ENCODE measurements at regions not wholly inside any gene's neighbourhood (a gene's known extent, or its start where the extent isn't known, plus 50 kb on each side); places are given as distances from the start of the nearest gene placed in this dataset.

- H3K36me3 ChIP-seq (ENCODE audit: control insufficient read depth, insufficient read depth, low read length), result no peaks in the 10 kb centered on the region
- H3K9ac ChIP-seq (ENCODE audit: low read length), result no peak overlapping the region
- H3K27me3 ChIP-seq (ENCODE audit: control insufficient read depth, insufficient read depth, low read length), result no peaks in the 10 kb centered on the region
- no peak overlapping the region for H3K4me3 ChIP-seq (ENCODE audit: low read length)
- no peaks in the 10 kb centered on the region for H3K9me3 ChIP-seq (ENCODE audit: control insufficient read depth, low read length)
- no peaks in the 10 kb centered on the region for H3K4me1 ChIP-seq (ENCODE audit: control insufficient read depth, insufficient read depth, low read length)
These were observed 650.7 kb downstream of the FAM181B start for GRCh38 chr11:82082976-82083375.

DNA sequence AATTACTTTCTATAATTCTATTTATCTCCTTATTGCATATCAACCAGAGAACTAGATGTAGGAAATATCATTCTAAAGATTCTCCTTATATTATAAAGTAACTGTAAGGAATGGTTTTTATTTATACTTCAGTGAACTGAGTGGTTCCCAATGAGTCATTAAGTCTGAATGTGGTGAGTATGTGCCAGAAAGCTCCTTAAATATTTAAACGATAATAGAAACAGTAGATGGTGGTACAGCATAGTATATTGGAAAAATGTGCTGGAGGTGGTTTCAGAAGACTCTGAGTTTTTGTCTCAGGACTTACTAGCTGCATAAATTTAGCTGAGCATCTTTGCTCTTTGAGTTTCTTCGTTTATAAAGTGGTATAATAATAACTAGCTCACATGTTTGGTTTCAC, 653.5 kb downstream of the FAM181B start:
- H3K9ac ChIP-seq (ENCODE audit: low read length), result no peak overlapping the region
- no peak overlapping the region for H3K4me3 ChIP-seq (ENCODE audit: low read length)
- H3K36me3 ChIP-seq (ENCODE audit: control insufficient read depth, insufficient read depth, low read length), result no peaks in the 10 kb centered on the region
- no peaks in the 10 kb centered on the region for H3K27me3 ChIP-seq (ENCODE audit: control insufficient read depth, insufficient read depth, low read length)
- no peaks in the 10 kb centered on the region for H3K9me3 ChIP-seq (ENCODE audit: control insufficient read depth, low read length)
- no peaks in the 10 kb centered on the region for H3K4me1 ChIP-seq (ENCODE audit: control insufficient read depth, insufficient read depth, low read length)

DNA sequence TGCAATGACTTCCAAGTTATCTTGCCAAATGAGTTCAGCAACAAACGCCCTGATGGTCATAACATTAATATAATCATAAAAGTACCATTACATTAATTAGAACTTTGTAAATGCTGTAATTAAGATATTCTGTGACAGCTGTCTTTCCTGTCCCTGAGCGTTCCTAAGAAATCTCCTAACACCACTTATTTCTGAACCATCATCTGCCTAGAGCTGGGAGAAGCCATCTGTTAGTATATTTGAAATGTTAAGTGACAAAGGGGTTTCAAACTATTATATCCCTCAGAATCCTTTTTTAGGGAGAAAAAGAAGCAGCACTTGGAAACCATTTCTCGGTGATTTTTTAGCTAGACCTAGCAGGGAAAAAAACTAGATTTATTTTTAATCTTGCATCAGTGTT, 657.5 kb downstream of the FAM181B start:
- Histone ChIP-seq H3K36me3 (ENCODE audit: control insufficient read depth, insufficient read depth, low read length) (no peaks in the 10 kb centered on the region), H3K27me3 (ENCODE audit: control insufficient read depth, insufficient read depth, low read length) (no peaks in the 10 kb centered on the region), H3K4me1 (ENCODE audit: control insufficient read depth, insufficient read depth, low read length) (no peaks in the 10 kb centered on the region), H3K9me3 (ENCODE audit: control insufficient read depth, low read length) (no peaks in the 10 kb centered on the region), H3K4me3 (ENCODE audit: low read length) (no peak overlapping the region), H3K9ac (ENCODE audit: low read length) (no peak overlapping the region)

GRCh38 chr11:82059505-82059904, 674.2 kb downstream of the FAM181B start:
- H3K4me1 ChIP-seq (ENCODE audit: control insufficient read depth, insufficient read depth, low read length), result no peaks in the 10 kb centered on the region
- H3K9me3 ChIP-seq (ENCODE audit: control insufficient read depth, low read length), result no peaks in the 10 kb centered on the region
- H3K27me3 ChIP-seq (ENCODE audit: control insufficient read depth, insufficient read depth, low read length), result no peaks in the 10 kb centered on the region
- H3K36me3 ChIP-seq (ENCODE audit: control insufficient read depth, insufficient read depth, low read length), result no peaks in the 10 kb centered on the region
- no peak overlapping the region for H3K9ac ChIP-seq (ENCODE audit: low read length)
- H3K4me3 ChIP-seq (ENCODE audit: low read length), result no peak overlapping the region

GRCh38 chr11:82056450-82056849, 677.2 kb downstream of the FAM181B start:
- Histone ChIP-seq H3K9me3 (ENCODE audit: control insufficient read depth, low read length) (no peaks in the 10 kb centered on the region), H3K36me3 (ENCODE audit: control insufficient read depth, insufficient read depth, low read length) (no peaks in the 10 kb centered on the region), H3K4me1 (ENCODE audit: control insufficient read depth, insufficient read depth, low read length) (no peaks in the 10 kb centered on the region), H3K4me3 (ENCODE audit: low read length) (no peak overlapping the region), H3K9ac (ENCODE audit: low read length) (no peak overlapping the region), H3K27me3 (ENCODE audit: control insufficient read depth, insufficient read depth, low read length) (no peaks in the 10 kb centered on the region)

GRCh38 chr11:82049199-82049598, 684.5 kb downstream of the FAM181B start:
- Histone ChIP-seq H3K4me1 (ENCODE audit: control insufficient read depth, insufficient read depth, low read length) (no peaks in the 10 kb centered on the region), H3K9me3 (ENCODE audit: control insufficient read depth, low read length) (no peaks in the 10 kb centered on the region), H3K27me3 (ENCODE audit: control insufficient read depth, insufficient read depth, low read length) (no peaks in the 10 kb centered on the region), H3K9ac (ENCODE audit: low read length) (no peak overlapping the region), H3K4me3 (ENCODE audit: low read length) (no peak overlapping the region), H3K36me3 (ENCODE audit: control insufficient read depth, insufficient read depth, low read length) (no peaks in the 10 kb centered on the region)

- Histone ChIP-seq H3K27me3 (ENCODE audit: control insufficient read depth, insufficient read depth, low read length) (no peaks in the 10 kb centered on the region), H3K9me3 (ENCODE audit: control insufficient read depth, low read length) (no peaks in the 10 kb centered on the region), H3K36me3 (ENCODE audit: control insufficient read depth, insufficient read depth, low read length) (no peaks in the 10 kb centered on the region), H3K9ac (ENCODE audit: low read length) (no peak overlapping the region), H3K4me1 (ENCODE audit: control insufficient read depth, insufficient read depth, low read length) (no peaks in the 10 kb centered on the region), H3K4me3 (ENCODE audit: low read length) (no peak overlapping the region)
These were observed 686.5 kb downstream of the FAM181B start for GRCh38 chr11:82047200-82047599.

DNA sequence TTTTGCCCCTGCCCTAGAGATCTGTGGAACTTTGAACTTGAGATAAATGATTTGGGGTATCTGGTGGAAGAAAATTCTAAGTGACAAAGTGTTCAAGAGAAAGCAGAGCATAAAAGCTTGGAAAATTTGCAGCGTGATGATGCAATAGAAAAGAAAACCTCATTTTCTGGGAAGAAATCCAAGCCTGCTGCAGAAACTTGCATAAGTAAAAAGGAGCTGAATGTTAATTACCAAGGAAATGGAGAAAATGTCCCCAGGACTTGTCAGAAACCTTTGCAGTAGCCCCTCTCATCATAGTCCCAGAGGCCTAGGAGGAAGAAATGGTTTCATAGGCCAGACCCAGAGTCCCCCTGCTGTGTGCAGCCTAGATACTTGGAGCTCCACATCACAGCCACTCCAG, 686.9 kb downstream of the FAM181B start:
- Histone ChIP-seq H3K9ac (ENCODE audit: low read length) (no peak overlapping the region), H3K27me3 (ENCODE audit: control insufficient read depth, insufficient read depth, low read length) (no peaks in the 10 kb centered on the region), H3K4me3 (ENCODE audit: low read length) (no peak overlapping the region), H3K4me1 (ENCODE audit: control insufficient read depth, insufficient read depth, low read length) (no peaks in the 10 kb centered on the region), H3K36me3 (ENCODE audit: control insufficient read depth, insufficient read depth, low read length) (no peaks in the 10 kb centered on the region), H3K9me3 (ENCODE audit: control insufficient read depth, low read length) (no peaks in the 10 kb centered on the region)

DNA sequence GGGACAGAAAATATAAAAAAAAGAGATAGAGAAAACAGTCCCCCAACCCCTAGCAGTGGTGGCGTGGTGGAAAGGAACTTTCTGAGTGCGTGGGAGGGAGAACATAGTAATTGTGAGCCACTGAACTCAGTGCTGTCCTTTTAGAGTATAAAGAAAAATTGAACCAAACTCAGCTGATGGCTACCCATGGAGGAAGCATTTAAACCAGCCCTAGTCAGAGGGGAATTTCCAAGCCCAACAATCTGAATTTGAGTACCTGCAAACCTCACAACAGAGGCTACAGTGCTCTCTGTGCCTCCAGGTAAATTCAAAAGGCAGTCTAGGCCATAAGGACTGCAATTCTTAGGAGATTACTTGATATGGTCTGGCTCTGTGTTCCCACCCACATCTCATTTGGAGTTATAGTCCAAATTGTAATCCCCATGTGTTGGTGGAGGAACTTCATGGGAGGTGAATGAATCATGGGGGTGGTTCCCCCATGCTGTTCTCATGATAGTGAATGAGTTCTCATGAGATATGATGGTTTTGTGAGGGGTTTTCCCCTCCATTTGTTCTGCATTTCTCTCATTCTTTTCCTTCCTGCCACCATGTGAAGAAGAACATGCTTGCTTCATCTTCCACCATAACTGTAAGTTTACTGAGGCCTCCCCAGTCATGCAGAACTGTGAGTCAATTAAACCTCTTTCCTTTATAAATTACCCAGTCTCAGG, 687.8 kb downstream of the FAM181B start:
- no peaks in the 10 kb centered on the region for H3K36me3 ChIP-seq (ENCODE audit: control insufficient read depth, insufficient read depth, low read length)
- no peaks in the 10 kb centered on the region for H3K27me3 ChIP-seq (ENCODE audit: control insufficient read depth, insufficient read depth, low read length)

GRCh38 chr11:82043316-82043715, 690.3 kb downstream of the FAM181B start:
- Histone ChIP-seq H3K27me3 (ENCODE audit: control insufficient read depth, insufficient read depth, low read length) (no peaks in the 10 kb centered on the region), H3K4me3 (ENCODE audit: low read length) (no peak overlapping the region), H3K4me1 (ENCODE audit: control insufficient read depth, insufficient read depth, low read length) (no peaks in the 10 kb centered on the region), H3K9me3 (ENCODE audit: control insufficient read depth, low read length) (no peaks in the 10 kb centered on the region), H3K9ac (ENCODE audit: low read length) (no peak overlapping the region), H3K36me3 (ENCODE audit: control insufficient read depth, insufficient read depth, low read length) (no peaks in the 10 kb centered on the region)

More for the DNA sequence above, 687.8 kb downstream of the FAM181B start:
- Histone ChIP-seq H3K4me3 (ENCODE audit: low read length) (no peak overlapping the region), H3K9ac (ENCODE audit: low read length) (no peak overlapping the region), H3K9me3 (ENCODE audit: control insufficient read depth, low read length) (no peaks in the 10 kb centered on the region), H3K4me1 (ENCODE audit: control insufficient read depth, insufficient read depth, low read length) (no peaks in the 10 kb centered on the region)

- H3K9me3 ChIP-seq (ENCODE audit: control insufficient read depth, low read length), result no peaks in the 10 kb centered on the region
- no peaks in the 10 kb centered on the region for H3K4me1 ChIP-seq (ENCODE audit: control insufficient read depth, insufficient read depth, low read length)
- no peaks in the 10 kb centered on the region for H3K36me3 ChIP-seq (ENCODE audit: control insufficient read depth, insufficient read depth, low read length)
- no peaks in the 10 kb centered on the region for H3K27me3 ChIP-seq (ENCODE audit: control insufficient read depth, insufficient read depth, low read length)
- H3K4me3 ChIP-seq (ENCODE audit: low read length), result no peak overlapping the region
- H3K9ac ChIP-seq (ENCODE audit: low read length), result no peak overlapping the region
These were observed 691.9 kb downstream of the FAM181B start for GRCh38 chr11:82041764-82042163.

GRCh38 chr11:82038154-82038553, 695.5 kb downstream of the FAM181B start:
- Histone ChIP-seq H3K36me3 (ENCODE audit: control insufficient read depth, insufficient read depth, low read length) (no peaks in the 10 kb centered on the region), H3K9ac (ENCODE audit: low read length) (no peak overlapping the region), H3K9me3 (ENCODE audit: control insufficient read depth, low read length) (no peaks in the 10 kb centered on the region), H3K4me1 (ENCODE audit: control insufficient read depth, insufficient read depth, low read length) (no peaks in the 10 kb centered on the region), H3K27me3 (ENCODE audit: control insufficient read depth, insufficient read depth, low read length) (no peaks in the 10 kb centered on the region), H3K4me3 (ENCODE audit: low read length) (no peak overlapping the region)

DNA sequence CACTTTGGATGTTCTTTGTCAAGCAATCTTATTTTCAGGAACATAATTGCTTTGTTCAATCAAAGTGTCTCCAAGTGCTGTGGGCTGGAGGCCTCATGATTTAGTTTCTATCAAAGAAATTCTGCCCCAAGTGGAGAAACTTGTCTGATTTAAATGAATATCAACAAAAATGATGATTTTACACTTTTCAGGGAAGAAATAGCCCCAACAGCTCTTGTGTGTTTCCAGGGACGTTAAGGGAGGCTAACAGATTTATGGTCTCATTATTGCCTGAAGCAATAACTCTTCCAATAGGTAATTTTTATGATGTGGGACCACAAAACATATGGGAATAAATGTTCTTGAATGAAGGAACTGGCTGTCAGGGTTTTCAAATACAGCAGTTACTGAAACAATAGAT, 699.1 kb downstream of the FAM181B start:
- Histone ChIP-seq H3K27me3 (ENCODE audit: control insufficient read depth, insufficient read depth, low read length) (no peaks in the 10 kb centered on the region), H3K4me3 (ENCODE audit: low read length) (no peak overlapping the region), H3K4me1 (ENCODE audit: control insufficient read depth, insufficient read depth, low read length) (no peaks in the 10 kb centered on the region), H3K36me3 (ENCODE audit: control insufficient read depth, insufficient read depth, low read length) (no peaks in the 10 kb centered on the region), H3K9me3 (ENCODE audit: control insufficient read depth, low read length) (no peaks in the 10 kb centered on the region), H3K9ac (ENCODE audit: low read length) (no peak overlapping the region)
